ENCODE measurements at regions not wholly inside any gene's neighbourhood (a gene's known extent, or its start where the extent isn't known, plus 50 kb on each side); places are given as distances from the start of the nearest gene placed in this dataset.

DNA sequence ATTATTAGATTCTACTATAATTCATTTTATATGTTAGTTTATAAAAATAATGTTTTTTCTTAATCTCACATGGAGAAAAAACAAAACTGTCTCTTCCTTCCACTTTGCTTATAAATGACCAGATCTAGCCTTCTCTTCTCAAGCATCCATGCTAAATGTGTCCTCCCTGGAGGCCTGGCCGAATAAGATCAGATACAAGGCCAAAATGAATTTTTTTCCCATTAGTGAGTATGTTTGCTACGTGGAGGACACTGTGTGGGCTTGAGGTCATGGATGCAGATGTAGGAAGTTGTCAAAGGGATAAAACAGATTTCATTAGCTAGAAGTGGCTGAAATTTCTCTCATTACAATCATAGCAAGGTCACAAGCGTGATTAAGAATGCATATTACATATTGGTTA lies 1244.9 kb upstream of the SEL1L start:
- TF ChIP-seq, protein P1, sequence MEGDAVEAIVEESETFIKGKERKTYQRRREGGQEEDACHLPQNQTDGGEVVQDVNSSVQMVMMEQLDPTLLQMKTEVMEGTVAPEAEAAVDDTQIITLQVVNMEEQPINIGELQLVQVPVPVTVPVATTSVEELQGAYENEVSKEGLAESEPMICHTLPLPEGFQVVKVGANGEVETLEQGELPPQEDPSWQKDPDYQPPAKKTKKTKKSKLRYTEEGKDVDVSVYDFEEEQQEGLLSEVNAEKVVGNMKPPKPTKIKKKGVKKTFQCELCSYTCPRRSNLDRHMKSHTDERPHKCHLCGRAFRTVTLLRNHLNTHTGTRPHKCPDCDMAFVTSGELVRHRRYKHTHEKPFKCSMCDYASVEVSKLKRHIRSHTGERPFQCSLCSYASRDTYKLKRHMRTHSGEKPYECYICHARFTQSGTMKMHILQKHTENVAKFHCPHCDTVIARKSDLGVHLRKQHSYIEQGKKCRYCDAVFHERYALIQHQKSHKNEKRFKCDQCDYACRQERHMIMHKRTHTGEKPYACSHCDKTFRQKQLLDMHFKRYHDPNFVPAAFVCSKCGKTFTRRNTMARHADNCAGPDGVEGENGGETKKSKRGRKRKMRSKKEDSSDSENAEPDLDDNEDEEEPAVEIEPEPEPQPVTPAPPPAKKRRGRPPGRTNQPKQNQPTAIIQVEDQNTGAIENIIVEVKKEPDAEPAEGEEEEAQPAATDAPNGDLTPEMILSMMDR (IDR thresholded peaks at IDR 0.05) = no peak
- TF ChIP-seq POLR2AphosphoS5 (IDR thresholded peaks at IDR 0.05) = no peak

Measured in prostate gland (tissue), 2 donors.